PFSK-1 (cell line): ENCODE measurements at regions not wholly inside any gene's neighbourhood (a gene's known extent, or its start where the extent isn't known, plus 50 kb on each side); places are given as distances from the start of the nearest gene placed in this dataset.

Source experiments
- POLR2AphosphoS5 ChIP-seq: IDR thresholded peaks from 2 replicates; pipeline ENCODE4 v1.6.1; 2012; ENCODE audit warnings: low read depth, mild to moderate bottlenecking, control low read depth, low read length, moderate library complexity
- REST ChIP-seq, 2 experiments: IDR thresholded peaks; 2 replicates each; pipeline versions ENCODE4 v1.6.1 to v1.8.0; 2011 to 2012; ENCODE audit warnings: low read depth in 2 of 2, low read length in 2 of 2, control low read depth in 1 of 2, inconsistent platforms in 1 of 2, mild to moderate bottlenecking in 1 of 2, moderate library complexity in 1 of 2; ENCODE audit not compliant: insufficient read depth in 1 of 2
- SIN3A ChIP-seq: IDR thresholded peaks from 2 replicates; pipeline ENCODE4 v1.6.1; 2012; ENCODE audit warnings: mild to moderate bottlenecking, low read length, moderate library complexity, borderline replicate concordance; ENCODE audit not compliant: insufficient read depth
- TAF1 ChIP-seq: IDR thresholded peaks from 2 replicates; pipeline ENCODE4 v1.6.1; 2012; ENCODE audit warnings: low read length, control low read depth, borderline replicate concordance; ENCODE audit not compliant: insufficient read depth

- no peak for TF ChIP-seq REST (IDR thresholded peaks at IDR 0.05; ENCODE audit: insufficient read depth in 1 of 2, low read depth in 2 of 2, low read length in 2 of 2)
- no peak for TF ChIP-seq TAF1
- TF ChIP-seq POLR2AphosphoS5 = no peak
- no peak for TF ChIP-seq SIN3A
These were observed 588.1 kb upstream of the SEMA3D start for GRCh38 chr7:85774986-85775385.
